B cell (primary cell): ENCODE measurements at regions not wholly inside any gene's neighbourhood (a gene's known extent, or its start where the extent isn't known, plus 50 kb on each side); places are given as distances from the start of the nearest gene placed in this dataset.

ENCODE experiments used
- EZH2 ChIP-seq: IDR thresholded peaks from 2 replicates; pipeline ENCODE4 v1.6.1; 2012; ENCODE audit warnings: borderline replicate concordance, low read depth, mild to moderate bottlenecking, moderate library complexity, low read length; ENCODE audit not compliant: insufficient read depth, poor library complexity, severe bottlenecking
- TF ChIP-seq, protein P1 (sequence below): fragments of 200-600 bp; IDR thresholded peaks from one replicate; pipeline ENCODE4 v1.8.0; 2022; ENCODE audit warnings: antibody characterized with exemption, mild to moderate bottlenecking

DNA sequence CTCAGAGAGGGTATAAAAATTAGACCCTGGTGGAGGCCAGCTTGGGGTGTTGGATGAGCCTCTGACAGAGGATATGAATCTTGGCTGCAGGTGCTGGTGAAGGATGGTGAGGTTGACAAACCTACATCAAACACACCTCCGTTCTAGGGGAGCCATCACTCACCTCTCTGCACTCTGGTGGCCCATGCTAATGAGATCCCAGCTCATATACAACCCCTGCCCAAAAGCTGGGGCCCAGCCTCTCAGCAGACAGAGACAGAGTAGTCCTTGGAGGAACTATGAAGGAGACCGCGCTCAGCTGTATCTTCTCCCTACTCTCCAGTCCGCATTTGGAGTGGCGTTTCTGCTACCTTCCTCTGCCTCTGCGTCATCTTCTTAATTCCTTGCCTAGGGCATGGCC is 83.1 kb upstream of the SORCS3 start:
- TF ChIP-seq, protein P1, sequence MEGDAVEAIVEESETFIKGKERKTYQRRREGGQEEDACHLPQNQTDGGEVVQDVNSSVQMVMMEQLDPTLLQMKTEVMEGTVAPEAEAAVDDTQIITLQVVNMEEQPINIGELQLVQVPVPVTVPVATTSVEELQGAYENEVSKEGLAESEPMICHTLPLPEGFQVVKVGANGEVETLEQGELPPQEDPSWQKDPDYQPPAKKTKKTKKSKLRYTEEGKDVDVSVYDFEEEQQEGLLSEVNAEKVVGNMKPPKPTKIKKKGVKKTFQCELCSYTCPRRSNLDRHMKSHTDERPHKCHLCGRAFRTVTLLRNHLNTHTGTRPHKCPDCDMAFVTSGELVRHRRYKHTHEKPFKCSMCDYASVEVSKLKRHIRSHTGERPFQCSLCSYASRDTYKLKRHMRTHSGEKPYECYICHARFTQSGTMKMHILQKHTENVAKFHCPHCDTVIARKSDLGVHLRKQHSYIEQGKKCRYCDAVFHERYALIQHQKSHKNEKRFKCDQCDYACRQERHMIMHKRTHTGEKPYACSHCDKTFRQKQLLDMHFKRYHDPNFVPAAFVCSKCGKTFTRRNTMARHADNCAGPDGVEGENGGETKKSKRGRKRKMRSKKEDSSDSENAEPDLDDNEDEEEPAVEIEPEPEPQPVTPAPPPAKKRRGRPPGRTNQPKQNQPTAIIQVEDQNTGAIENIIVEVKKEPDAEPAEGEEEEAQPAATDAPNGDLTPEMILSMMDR, result no peak
- TF ChIP-seq EZH2, result no peak
